WI38 (cell line): ENCODE measurements at regions not wholly inside any gene's neighbourhood (a gene's known extent, or its start where the extent isn't known, plus 50 kb on each side); places are given as distances from the start of the nearest gene placed in this dataset.

ENCODE experiments used
- H3K4me3 ChIP-seq: 2 replicates; pipeline ENCODE4 v1.5.1; 2011; ENCODE audit warnings: low read depth, mild to moderate bottlenecking, control low read depth, low read length
- TF ChIP-seq, protein P1 (sequence below): IDR thresholded peaks from 2 replicates; pipeline ENCODE4 v1.5.1; 2012; ENCODE audit warnings: low read depth, mild to moderate bottlenecking, control low read depth, low read length

DNA sequence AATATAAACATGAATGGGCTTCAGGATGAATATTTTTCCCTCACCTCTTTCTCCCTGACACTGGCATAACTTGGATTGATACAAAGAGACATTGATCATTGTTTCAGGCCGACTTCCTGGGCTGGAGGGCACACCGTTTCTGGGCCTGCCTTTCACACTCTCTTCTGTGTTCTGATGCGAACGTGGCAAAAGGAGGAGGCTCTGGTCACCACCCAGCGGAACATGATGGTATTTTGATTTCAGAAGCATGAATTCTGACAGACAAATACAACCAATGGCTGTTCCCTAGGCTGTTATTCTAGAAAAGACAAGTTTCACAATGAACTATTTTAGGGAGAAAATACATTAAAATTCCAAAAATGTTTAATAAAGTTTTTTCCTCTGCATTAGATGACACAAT is 534.5 kb upstream of the MKI67 start:
- H3K4me3 ChIP-seq = no peak overlapping the region
- TF ChIP-seq, protein P1, sequence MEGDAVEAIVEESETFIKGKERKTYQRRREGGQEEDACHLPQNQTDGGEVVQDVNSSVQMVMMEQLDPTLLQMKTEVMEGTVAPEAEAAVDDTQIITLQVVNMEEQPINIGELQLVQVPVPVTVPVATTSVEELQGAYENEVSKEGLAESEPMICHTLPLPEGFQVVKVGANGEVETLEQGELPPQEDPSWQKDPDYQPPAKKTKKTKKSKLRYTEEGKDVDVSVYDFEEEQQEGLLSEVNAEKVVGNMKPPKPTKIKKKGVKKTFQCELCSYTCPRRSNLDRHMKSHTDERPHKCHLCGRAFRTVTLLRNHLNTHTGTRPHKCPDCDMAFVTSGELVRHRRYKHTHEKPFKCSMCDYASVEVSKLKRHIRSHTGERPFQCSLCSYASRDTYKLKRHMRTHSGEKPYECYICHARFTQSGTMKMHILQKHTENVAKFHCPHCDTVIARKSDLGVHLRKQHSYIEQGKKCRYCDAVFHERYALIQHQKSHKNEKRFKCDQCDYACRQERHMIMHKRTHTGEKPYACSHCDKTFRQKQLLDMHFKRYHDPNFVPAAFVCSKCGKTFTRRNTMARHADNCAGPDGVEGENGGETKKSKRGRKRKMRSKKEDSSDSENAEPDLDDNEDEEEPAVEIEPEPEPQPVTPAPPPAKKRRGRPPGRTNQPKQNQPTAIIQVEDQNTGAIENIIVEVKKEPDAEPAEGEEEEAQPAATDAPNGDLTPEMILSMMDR = no peak

DNA sequence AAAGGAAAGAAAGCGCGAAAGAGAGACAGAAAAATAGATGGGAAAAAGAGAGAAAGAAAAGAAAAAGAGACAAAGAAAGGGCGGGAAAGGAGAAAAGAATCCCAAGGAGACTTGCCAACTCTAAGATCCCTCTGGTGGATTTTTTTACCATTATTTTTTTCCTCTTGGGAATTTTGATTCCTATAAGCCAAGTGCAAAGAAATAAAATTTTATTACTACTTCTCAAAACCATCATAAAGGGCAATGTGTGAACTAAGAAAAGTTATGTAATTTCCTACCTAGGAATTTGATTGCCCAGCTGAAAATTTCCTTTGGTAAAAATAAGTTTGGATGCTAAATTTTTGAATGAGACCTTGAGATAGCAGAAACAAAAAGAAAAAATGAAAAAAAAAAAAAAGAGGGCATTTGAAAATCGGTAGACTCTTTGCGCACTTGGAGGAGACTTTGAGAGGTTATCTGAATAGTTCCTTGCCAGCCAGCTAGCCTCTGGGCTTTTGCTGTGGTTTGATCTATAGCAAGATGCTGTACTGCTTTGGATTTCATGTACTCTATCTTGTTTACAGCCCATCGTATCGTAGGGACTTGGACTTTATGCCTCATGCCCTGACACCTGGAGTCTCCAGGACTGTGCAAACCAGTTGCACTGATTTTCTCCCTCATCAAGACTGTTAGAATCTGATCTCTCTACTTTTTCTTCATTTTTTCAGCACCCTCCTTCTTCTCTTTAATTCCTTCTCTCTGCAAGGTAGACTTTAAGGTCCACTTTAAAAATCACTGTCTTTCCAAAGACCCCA is 535.4 kb upstream of the MKI67 start:
- no peak overlapping the region for H3K4me3 ChIP-seq
- TF ChIP-seq, protein P1 = no peak

DNA sequence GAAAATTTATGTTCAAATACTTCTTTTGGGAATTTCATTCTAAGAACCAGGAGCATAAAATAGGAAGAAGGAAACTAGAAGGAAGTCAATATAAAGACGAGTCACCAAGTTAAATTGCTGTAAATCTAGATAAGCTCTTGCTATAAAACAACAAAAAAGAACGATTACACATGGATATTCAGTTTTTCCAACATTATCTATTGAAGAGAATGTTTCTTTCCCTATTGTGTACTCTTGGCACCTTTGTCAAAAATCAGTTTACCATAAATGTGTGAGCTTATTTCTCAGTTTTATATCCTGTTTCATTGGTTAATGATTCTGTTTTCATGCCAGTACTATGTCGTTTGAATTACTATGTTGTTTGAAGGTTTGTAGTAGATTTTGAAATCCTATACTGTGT is 536.3 kb upstream of the MKI67 start:
- no peak overlapping the region for H3K4me3 ChIP-seq
- TF ChIP-seq, protein P1 = no peak

DNA sequence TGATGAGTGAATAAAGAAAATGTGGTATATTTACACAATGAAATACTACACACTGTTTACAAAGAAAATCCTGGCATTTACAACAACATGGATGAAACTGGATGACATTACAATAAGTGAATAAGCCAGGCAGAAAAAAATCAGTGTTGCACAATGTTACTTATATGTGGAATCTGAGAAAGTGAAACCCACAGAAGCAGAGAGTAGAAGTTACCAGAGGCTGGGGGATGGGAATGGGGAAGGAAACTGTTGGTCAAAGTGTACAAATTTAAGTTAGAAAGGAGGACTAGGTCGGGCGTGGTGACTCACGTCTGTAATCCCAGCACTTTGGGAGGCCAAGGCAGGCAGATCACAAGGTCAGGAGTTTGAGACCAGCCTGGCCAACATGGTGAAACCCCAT is 538.5 kb upstream of the MKI67 start:
- H3K4me3 ChIP-seq = no peak overlapping the region
- TF ChIP-seq, protein P1 = no peak

DNA sequence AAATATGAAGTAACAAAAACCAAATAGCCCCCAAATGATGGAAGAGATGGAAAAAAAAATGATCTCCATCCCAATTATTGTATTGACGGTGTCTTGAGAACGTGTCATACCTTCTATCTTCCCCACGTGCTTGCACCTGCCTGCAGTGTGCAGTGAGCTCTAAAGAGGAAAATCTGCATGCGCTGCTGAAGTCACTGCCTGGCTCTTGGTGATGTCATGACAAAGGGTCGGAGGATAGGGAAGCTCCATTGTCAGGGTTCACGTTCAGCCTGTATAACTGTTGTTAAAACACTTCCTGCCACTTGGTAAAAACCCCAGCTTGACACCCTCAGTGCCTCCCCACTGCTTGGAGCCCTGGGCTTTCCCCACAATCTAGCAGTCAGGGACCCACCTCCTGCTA is 549.2 kb upstream of the MKI67 start:
- TF ChIP-seq, protein P1 = no peak

DNA sequence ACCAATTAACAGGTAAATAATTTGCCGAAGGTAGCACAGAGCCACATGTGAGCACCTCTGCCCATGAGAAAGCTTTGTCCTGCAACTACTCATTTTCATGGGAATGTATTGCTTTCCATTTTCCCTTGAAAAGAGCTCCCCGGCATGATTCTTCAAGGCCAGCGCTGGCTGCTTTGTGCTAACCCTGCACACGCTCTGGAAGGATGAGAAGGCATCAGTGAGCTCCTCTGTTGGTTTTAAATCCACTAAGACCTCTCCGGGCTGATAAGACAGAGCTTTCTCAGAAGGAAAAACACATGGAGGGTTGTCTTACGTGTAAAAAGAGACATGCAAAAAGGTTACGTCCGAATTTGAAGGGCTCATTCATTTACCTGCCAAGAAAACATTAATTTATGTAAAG is 553.9 kb upstream of the MKI67 start:
- TF ChIP-seq, protein P1 = no peak

More for the DNA sequence above, 549.2 kb upstream of the MKI67 start:
- H3K4me3 ChIP-seq = no peak overlapping the region

DNA sequence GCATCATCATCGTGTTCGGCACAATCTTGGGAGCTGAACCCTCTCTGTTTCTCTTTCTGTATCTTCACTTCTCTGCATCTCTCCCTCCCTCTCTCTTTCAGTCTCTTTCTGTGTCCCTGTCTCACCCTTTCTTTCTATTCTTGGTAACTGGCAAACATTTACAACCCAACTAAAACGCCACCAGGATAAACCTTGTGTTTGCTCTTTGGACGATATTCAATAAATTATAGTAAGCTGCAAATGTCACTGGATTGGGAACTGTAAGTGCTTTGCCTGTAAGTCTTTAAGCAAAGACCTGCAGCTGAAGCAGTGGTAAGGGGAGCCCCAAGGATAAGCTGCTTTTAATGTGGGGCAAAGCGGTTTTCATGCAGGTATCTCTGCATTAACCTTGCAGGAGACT is 558.0 kb upstream of the MKI67 start:
- TF ChIP-seq, protein P1 = no peak
- no peak overlapping the region for H3K4me3 ChIP-seq

More for the DNA sequence above, 553.9 kb upstream of the MKI67 start:
- no peak overlapping the region for H3K4me3 ChIP-seq
